H54 (cell line): ENCODE measurements at regions not wholly inside any gene's neighbourhood (a gene's known extent, or its start where the extent isn't known, plus 50 kb on each side); places are given as distances from the start of the nearest gene placed in this dataset.
A peak's percentile ranks its signal among the peaks of the same experiment; 100 is the strongest.
"Not testable (repeated sequence)": the region's sequence is repeated elsewhere in the genome, so short reads cannot be mapped to it uniquely, and the experiment has no call there.

ENCODE experiments used
- DNase-seq: peaks from one replicate; pipeline ENCODE4 v3.0.0; 2011; ENCODE audit warnings: low spot score, mixed read lengths; ENCODE audit not compliant: insufficient read length
- FAIRE-seq: peaks from 3 replicates; lab custom pipeline; 2011; peaks lifted over from hg19 to GRCh38; lab: Jason Lieb, UNC
- POLR2A ChIP-seq: IDR thresholded peaks from 2 replicates; pipeline ENCODE4 v1.6.1; 2011; ENCODE audit warnings: low read depth, mild to moderate bottlenecking, low read length

- no peak for TF ChIP-seq POLR2A
- no peak for FAIRE-seq
- no peak for DNase-seq
These were observed 130.8 kb downstream of the MINAR1 start for GRCh38 chr15:79562899-79563298.

GRCh38 chr15:79570004-79570403 is 137.9 kb downstream of the MINAR1 start:
- TF ChIP-seq POLR2A = no peak
- DNase-seq (no peak), FAIRE-seq (no peak)

GRCh38 chr15:79572691-79573404 is 140.7 kb downstream of the MINAR1 start:
- no peak for DNase-seq
- TF ChIP-seq POLR2A = no peak
- no peak for FAIRE-seq

- not testable (repeated sequence) for DNase-seq, FAIRE-seq
These were observed 142.5 kb downstream of the MINAR1 start for GRCh38 chr15:79574431-79575273.

- FAIRE-seq (no peak), DNase-seq (no peak)
- no peak for TF ChIP-seq POLR2A
These were observed 150.5 kb downstream of the MINAR1 start for GRCh38 chr15:79582650-79583049.

- FAIRE-seq (no peak), DNase-seq (no peak)
- no peak for TF ChIP-seq POLR2A
These were observed 160.0 kb downstream of the MINAR1 start for GRCh38 chr15:79592126-79592525.

- TF ChIP-seq POLR2A = no peak
- no peak for DNase-seq
- FAIRE-seq = no peak
These were observed 161.2 kb downstream of the MINAR1 start for GRCh38 chr15:79593119-79593869.

- no peak for FAIRE-seq
- DNase-seq = no peak
- TF ChIP-seq POLR2A = no peak
These were observed 163.2 kb downstream of the MINAR1 start for GRCh38 chr15:79595306-79595705.

- peak; percentile 58 for FAIRE-seq
- DNase-seq = peak; percentile 72
- TF ChIP-seq POLR2A = no peak
These were observed 164.0 kb downstream of the MINAR1 start for GRCh38 chr15:79595995-79596622.

- FAIRE-seq (no peak), DNase-seq (no peak)
- TF ChIP-seq POLR2A = no peak
These were observed 166.5 kb downstream of the MINAR1 start for GRCh38 chr15:79598639-79599038.

- no peak for TF ChIP-seq POLR2A
- no peak for DNase-seq
- FAIRE-seq = no peak
These were observed 169.4 kb downstream of the MINAR1 start for GRCh38 chr15:79601405-79602086.

GRCh38 chr15:79602180-79602579 is 170.0 kb downstream of the MINAR1 start:
- FAIRE-seq (no peak), DNase-seq (no peak)
- no peak for TF ChIP-seq POLR2A

- no peak for TF ChIP-seq POLR2A
- no peak for DNase-seq
- no peak for FAIRE-seq
These were observed 170.6 kb downstream of the MINAR1 start for GRCh38 chr15:79602731-79603130.
